ENCODE measurements at regions not wholly inside any gene's neighbourhood (a gene's known extent, or its start where the extent isn't known, plus 50 kb on each side); places are given as distances from the start of the nearest gene placed in this dataset.

DNA sequence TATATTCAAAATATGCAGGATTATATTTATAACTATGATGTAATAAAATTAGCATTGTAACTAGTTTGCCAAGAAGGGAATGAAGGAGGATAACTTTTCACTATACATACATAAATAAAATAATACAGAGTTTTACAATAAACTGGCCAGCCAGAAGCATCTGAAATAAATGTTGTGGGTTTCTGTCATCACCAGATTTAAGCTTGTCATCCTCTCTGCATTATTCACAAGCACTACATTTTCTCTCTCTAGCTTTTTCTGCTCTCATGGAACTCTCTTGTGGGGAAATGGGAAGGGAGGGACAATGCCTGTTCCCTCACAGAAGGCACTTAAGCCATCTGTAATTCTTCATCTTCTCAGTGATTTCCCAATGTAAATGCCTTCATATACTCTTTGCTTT lies 626.8 kb downstream of the SEMA5A start:
- Histone ChIP-seq H3K36me3 (no peaks in the 10 kb centered on the region), H3K9me3 (no peaks in the 10 kb centered on the region), H3K4me3 (no peak overlapping the region), H3K27me3 (replicated peaks; ENCODE audit: insufficient read depth) (no peaks in the 10 kb centered on the region), H3K27ac (no peak overlapping the region), H3K4me1 (ENCODE audit: control insufficient read depth in 1 of 2, low read depth in 2 of 2) (no peaks in the 10 kb centered on the region)
- no peak for ATAC-seq (ENCODE audit: insufficient number of reproducible peaks, low FRiP score, low read depth)
- no peak for DNase-seq (ENCODE audit: low spot score)
- TF ChIP-seq, protein P1, sequence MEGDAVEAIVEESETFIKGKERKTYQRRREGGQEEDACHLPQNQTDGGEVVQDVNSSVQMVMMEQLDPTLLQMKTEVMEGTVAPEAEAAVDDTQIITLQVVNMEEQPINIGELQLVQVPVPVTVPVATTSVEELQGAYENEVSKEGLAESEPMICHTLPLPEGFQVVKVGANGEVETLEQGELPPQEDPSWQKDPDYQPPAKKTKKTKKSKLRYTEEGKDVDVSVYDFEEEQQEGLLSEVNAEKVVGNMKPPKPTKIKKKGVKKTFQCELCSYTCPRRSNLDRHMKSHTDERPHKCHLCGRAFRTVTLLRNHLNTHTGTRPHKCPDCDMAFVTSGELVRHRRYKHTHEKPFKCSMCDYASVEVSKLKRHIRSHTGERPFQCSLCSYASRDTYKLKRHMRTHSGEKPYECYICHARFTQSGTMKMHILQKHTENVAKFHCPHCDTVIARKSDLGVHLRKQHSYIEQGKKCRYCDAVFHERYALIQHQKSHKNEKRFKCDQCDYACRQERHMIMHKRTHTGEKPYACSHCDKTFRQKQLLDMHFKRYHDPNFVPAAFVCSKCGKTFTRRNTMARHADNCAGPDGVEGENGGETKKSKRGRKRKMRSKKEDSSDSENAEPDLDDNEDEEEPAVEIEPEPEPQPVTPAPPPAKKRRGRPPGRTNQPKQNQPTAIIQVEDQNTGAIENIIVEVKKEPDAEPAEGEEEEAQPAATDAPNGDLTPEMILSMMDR (IDR thresholded peaks at IDR 0.05): no peak

DNA sequence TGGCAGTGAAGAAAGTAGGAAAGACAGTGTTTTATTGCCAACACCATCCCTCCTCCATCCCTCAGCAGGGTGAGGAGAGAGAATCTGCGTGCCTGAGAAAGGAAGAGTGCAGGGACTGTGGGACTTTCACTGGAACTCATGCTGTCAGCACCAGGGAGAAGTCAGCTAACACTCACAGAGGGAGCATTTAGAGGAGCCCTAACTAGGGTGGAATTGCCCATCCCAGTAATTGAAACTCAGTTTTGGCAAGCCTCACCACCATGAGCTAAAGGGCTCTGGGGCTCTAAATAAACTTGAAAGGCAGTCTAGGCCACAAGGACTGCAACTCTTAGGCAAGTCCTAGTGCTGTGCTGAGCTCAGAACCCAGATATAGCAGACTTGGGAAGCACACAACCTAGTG lies 622.3 kb downstream of the SEMA5A start:
- no peak overlapping the region for H3K4me3 ChIP-seq
- no peaks in the 10 kb centered on the region for H3K4me1 ChIP-seq (ENCODE audit: control insufficient read depth in 1 of 2, low read depth in 2 of 2)
- ATAC-seq (ENCODE audit: insufficient number of reproducible peaks, low FRiP score, low read depth) (no peak), DNase-seq (ENCODE audit: low spot score) (no peak)
- H3K9me3 ChIP-seq: no peaks in the 10 kb centered on the region
- H3K27ac ChIP-seq: no peak overlapping the region
- H3K27me3 ChIP-seq (replicated peaks; ENCODE audit: insufficient read depth): no peaks in the 10 kb centered on the region
- no peaks in the 10 kb centered on the region for H3K36me3 ChIP-seq
- TF ChIP-seq, protein P1 (IDR thresholded peaks at IDR 0.05): no peak

DNA sequence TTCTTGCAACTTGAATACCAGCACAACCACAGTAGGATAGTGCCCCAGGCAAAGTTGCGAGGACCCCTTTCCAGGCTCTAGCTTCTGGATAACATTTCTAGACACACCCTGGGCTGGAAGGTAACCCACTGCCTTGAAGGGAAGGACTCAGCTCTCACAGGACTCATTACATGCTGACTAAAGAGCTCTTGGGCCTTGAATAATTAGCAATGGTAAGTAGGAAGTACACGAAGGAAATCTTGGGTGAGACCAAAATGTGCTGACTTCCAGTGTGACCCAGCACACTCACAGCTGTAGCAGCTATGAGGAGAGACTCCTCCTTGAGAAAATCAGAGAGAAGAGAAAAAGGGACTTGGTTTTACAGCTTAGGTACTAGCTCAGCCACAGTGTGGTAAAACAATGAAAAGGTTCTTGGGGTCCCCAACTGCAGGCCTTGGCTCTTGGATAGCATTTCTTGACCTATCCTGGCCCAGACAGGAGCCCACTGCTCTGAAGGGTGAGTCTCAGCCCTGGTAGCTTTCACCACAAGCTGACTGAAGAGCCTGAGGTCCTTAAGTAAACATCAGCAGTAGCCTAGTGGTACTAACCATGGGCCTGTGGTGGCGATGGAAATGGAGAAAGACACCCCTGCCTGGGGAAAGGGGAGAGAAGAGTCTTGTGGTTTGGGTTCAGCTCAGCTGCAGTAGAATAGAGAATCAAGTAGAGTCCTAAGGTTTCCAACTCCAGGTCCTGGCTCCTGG lies 621.7 kb downstream of the SEMA5A start:
- Histone ChIP-seq H3K4me1 (ENCODE audit: control insufficient read depth in 1 of 2, low read depth in 2 of 2) (no peaks in the 10 kb centered on the region), H3K27me3 (replicated peaks; ENCODE audit: insufficient read depth) (no peaks in the 10 kb centered on the region), H3K36me3 (no peaks in the 10 kb centered on the region), H3K9me3 (no peaks in the 10 kb centered on the region), H3K27ac (no peak overlapping the region), H3K4me3 (no peak overlapping the region)
- TF ChIP-seq, protein P1 (IDR thresholded peaks at IDR 0.05): no peak
- DNase-seq (ENCODE audit: low spot score): no peak
- ATAC-seq (ENCODE audit: insufficient number of reproducible peaks, low FRiP score, low read depth): no peak

DNA sequence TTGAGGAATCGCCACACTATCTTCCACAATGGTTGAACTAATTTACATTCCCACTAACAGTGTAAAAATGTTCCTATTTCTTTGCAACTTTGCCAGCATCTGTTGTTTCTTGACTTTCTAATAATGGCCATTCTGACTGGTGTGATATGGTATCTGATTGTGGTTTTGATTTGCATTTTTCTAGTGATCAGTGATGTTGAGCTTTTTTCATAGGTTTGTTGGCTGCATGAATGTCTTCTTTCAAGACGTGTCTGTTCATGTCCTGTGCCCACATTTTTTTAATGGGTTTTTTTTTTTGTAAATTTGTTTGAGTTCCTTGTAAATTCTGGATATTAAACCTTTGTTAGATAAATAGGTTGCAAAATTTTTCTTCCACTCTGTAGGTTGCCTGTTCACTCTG lies 615.9 kb downstream of the SEMA5A start:
- H3K27ac ChIP-seq: no peak overlapping the region
- no peaks in the 10 kb centered on the region for H3K9me3 ChIP-seq
- DNase-seq (ENCODE audit: low spot score) (no peak), ATAC-seq (ENCODE audit: insufficient number of reproducible peaks, low FRiP score, low read depth) (no peak)
- H3K4me1 ChIP-seq (ENCODE audit: control insufficient read depth in 1 of 2, low read depth in 2 of 2): no peaks in the 10 kb centered on the region
- no peaks in the 10 kb centered on the region for H3K36me3 ChIP-seq
- no peaks in the 10 kb centered on the region for H3K27me3 ChIP-seq (replicated peaks; ENCODE audit: insufficient read depth)
- no peak overlapping the region for H3K4me3 ChIP-seq
- TF ChIP-seq, protein P1 (IDR thresholded peaks at IDR 0.05): no peak

DNA sequence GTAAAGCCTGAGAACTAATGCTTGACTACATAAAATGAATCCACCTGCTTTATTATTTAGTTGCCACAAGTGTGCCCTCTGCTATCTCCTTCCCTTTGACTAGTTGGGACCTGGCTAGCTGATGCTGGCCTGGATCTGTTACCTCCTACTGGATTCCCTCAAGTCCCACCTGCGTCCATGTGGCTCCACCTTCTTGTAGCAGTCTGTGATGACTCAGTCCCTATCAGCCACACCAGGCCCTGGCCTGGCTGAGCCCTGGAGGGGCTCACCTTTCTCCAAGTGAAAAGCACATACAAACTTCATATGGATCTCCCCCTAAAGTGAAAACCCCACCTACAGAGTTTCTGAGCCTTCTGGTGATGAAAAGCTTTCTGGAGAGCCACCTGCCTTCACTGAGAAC lies 611.4 kb downstream of the SEMA5A start:
- TF ChIP-seq, protein P1 (IDR thresholded peaks at IDR 0.05): no peak
- Histone ChIP-seq H3K27ac (no peak overlapping the region), H3K4me3 (no peak overlapping the region), H3K4me1 (ENCODE audit: control insufficient read depth in 1 of 2, low read depth in 2 of 2) (no peaks in the 10 kb centered on the region), H3K27me3 (replicated peaks; ENCODE audit: insufficient read depth) (no peaks in the 10 kb centered on the region), H3K36me3 (no peaks in the 10 kb centered on the region), H3K9me3 (peaks cover 3% of the 10 kb centered on the region)
- ATAC-seq (ENCODE audit: insufficient number of reproducible peaks, low FRiP score, low read depth) (no peak), DNase-seq (ENCODE audit: low spot score) (no peak)

All from thoracic aorta (tissue), 2 donors.